ELF-1 (cell line): ENCODE measurements at regions not wholly inside any gene's neighbourhood (a gene's known extent, or its start where the extent isn't known, plus 50 kb on each side); places are given as distances from the start of the nearest gene placed in this dataset.
"Not testable (repeated sequence)": the region's sequence is repeated elsewhere in the genome, so short reads cannot be mapped to it uniquely, and the experiment has no call there.

ENCODE experiments used
- DNase-seq: peaks from one replicate; pipeline ENCODE4 v3.0.0-alpha.2; 2016; ENCODE audit warnings: low read depth, low spot score

DNA sequence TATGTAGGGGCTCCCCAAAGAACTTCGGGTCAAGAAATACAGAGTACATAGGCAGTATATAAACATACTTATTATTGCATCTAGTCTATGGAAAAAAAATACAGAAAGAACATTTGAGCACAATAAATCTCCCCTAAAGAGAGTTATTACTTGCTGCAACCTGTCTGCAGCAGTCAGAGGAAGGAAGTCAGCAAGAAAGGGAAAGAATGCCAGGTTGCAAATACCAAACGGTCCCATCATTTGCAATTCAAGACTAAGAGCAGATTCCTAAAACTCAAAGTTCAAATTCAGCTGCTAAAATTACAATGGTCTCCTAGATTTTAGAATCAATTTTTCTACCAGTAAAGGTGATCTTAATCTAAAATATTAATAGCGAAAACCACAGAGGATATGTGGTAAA is 236.2 kb upstream of the NUDT6 start:
- no peak for DNase-seq

DNA sequence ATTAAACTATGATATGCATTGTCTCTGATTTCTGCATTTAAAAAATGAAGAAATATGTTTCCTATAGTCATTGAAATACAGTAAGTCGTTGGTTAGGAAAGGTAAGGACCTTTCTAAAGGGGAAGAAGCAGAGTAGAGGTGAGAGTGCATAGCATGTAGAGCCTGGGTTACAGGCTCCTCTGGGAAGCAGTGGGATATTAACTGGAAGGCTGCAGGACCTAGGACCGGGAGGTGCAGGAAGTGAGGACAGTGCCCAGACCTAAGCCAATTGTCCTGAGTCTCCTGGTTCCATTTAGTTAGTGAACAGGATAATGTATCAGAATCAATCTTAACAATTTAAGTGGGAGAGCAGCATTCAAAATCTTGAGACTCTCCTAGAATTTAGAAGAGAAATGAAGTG is 237.1 kb upstream of the NUDT6 start:
- no peak for DNase-seq

- DNase-seq: no peak
These were observed 233.7 kb upstream of the SPRY1 start for GRCh38 chr4:123162859-123163258.

GRCh38 chr4:123163501-123163900 is 233.1 kb upstream of the SPRY1 start:
- DNase-seq: no peak

DNA sequence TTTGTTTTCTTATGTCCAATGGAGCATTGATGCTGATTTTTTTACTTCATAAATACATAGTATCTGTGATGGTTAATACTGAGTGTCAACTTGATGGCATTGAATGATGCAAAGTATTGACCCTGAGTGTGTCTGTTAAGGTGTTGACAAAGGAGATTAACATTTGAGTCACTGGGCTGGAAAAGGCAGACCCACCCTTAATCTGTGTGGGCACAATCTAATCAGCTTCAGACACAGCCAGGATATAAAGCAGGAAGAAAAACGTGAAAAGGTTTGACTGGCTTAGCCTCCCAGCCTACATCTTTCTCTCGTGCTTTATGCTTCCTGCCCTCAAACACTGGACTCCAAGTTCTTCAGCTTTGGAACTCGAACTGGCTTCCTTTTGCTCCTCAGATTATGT is 230.6 kb upstream of the SPRY1 start:
- peak; percentile 3 for DNase-seq

DNA sequence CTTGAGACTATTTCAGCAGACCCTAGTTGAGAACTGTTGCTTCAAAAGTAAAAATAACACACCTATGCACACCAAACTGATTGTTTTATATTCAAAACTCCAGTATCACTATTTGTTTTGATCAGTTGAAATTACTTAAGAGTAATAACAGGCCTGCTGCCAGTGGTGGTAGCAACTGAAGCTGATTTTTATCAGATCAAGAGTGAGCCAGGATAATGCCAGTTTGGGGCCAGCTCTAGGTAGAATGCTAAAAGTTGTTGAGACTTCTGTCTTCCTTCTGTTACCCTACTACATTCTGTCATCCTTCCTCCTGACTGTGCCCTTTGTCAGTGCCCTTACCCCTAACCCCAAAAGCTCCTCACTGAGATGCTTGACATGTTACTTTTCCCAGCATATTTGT is 228.7 kb upstream of the SPRY1 start:
- DNase-seq: no peak

DNA sequence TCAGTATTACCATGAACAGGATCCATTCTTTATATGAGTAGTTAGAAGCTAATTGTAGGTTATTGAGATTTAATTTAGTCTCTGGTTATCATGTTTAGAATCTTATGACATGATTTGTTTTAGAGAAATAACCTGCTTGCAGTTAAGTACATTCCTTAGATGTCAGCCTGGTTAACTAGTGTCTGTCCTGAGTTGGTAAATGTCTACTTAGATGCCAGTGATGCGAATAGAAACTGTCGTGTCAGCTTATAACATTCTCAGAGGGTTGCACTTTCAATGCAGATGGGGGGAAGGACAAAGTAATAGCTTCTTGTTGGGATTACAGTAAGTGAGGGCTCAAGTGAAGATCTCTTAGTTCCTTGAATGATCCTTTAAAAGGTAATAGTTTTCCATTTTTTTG is 227.8 kb upstream of the SPRY1 start:
- no peak for DNase-seq

DNA sequence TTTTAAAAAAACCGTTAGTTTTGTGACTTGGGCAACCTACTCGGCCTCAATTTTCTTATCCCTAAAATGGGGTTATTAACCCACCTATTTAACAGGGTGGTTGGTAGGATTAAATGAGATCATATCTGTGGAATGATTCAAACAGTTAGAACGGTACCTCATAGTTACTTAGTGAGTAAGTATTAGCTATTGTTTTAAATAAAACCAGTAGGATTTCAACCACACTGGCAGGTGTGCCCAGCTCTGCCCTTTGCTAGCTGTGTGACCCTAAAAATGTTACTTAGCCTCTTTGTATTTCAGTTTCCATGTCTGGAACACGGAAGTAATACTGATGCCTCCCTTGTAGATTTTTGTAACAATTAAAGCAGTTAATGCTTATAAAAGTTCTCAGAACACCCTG is 225.8 kb upstream of the SPRY1 start:
- no peak for DNase-seq

- DNase-seq: no peak
These were observed 220.0 kb upstream of the SPRY1 start for GRCh38 chr4:123176605-123177004.

DNA sequence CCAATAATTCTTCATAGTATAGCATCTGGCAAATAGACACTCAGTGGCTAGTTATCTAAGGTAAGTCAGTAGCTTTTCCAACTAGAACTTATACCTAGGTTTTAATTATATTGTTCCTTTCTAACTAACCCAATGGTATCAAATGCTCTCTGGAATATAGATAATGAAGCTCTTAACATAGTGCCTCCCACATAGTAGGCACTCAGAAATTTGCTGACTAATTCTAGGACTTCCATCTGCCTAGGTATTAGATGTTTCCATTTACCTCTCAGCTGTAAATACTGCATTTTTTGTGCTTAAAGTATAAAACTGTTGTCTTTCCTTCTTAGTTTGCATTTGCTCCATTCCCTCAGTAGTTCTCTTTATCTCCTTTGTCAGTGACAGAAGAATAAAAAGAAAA is 214.3 kb upstream of the SPRY1 start:
- no peak for DNase-seq

- no peak for DNase-seq
These were observed 213.3 kb upstream of the SPRY1 start for GRCh38 chr4:123183308-123183707.

DNA sequence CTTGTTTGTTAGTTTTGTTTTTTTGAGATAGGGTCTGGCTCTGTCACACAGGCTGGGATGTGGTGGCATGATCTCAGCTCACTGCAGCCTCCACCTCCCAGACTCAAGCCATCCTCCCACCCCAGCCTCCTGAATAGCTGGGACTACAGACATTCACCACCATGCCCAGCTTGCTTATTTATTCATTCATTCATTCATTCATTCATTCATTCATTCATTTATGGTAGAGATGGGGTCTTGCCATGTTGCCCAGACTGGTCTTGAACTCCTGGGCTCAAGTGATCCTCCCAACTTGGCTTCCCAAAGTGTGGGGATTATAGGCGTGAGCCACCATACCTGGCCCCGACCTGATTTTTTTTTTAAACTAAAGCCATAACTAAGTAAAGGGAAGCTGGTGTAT is 212.8 kb upstream of the SPRY1 start:
- DNase-seq: not testable (repeated sequence)

DNA sequence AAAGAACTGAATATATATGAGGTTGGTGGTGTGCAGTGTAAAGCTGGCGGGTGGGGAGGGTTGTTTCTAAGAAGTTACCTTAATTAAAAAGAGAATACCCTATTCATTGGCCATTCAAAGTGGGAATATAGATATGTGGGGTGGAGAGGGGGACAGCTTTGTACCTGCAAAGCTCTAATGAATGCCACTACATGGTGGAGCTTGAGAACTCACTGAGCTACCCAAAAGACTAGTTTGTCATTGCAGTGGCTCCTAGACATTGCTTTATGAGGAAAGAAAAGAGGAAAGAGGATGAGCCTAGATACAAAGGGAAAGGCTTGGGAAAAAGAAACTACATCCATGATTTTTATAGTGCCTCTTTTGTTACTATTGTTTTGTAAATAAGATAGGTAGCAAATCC is 209.9 kb upstream of the SPRY1 start:
- no peak for DNase-seq

- DNase-seq: no peak
These were observed 206.4 kb upstream of the SPRY1 start for GRCh38 chr4:123190176-123190575.

- no peak for DNase-seq
These were observed 204.9 kb upstream of the SPRY1 start for GRCh38 chr4:123191728-123192127.

DNA sequence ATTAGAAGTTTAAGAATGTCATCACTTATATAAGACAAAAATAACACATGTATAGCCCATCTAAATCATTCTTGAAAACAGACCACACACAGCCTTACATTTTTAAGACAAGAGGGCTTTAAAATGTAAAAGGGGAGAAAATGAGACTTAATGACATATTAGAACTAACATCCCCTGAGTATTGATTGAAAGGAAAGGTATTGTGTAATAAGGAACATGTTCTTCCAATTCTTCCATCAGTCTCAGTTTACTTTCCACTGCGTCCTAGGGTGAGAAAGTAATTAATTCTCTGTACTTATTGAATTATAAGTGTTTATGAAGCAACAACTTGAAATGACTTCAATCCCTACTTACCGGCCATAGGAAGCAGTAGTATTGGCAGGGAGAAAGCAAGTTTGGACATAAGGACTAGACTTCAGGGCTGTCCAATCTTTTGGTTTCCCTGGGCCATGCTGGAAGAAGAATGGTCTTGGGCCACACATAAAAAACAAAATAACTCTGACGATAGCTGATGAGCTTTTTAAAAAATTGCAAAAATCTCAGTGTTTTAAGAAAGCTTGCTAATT is 202.7 kb upstream of the SPRY1 start:
- DNase-seq: no peak

GRCh38 chr4:123198706-123199105 is 197.9 kb upstream of the SPRY1 start:
- DNase-seq: no peak

DNA sequence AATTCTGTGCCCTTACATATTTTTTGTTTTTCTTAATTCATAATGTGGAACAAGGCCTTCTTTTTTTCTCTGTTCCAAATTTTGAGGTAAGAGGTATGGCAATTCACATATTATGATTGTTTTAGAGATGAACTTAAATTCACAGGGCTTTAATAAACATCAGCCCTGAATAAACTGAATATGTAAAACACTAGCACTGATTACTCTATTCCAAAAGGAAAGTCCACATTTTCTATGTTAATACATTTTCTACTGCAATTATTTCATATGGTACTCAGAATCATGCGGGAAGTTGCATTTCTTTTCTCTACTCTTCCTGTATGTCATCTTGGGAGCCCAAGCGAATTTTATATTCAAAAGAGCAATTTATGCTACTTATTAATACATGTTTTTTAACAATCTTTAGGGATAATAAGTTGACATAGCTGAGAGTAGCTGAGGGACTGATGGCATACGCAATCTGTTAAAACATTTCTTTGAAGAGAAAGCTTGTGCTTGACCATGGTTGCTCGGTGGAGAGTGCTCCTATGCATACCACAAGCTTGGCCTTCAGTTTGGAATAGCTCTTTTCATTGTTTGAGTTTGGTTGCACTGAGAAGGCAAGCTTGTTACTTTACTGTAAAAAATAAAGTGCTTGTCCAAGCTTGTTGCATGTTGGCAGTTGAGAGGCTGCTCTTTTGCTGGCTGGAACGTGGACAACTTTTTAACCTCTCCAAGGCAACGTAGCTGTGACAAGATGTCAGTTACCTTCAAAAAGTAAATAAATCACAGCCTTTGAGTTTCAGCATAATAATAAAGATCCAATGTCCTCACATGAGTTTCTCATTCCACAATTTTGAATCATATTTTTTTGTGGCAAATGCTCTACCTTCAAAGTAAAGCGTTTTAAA is 196.3 kb upstream of the SPRY1 start:
- DNase-seq: no peak

DNA sequence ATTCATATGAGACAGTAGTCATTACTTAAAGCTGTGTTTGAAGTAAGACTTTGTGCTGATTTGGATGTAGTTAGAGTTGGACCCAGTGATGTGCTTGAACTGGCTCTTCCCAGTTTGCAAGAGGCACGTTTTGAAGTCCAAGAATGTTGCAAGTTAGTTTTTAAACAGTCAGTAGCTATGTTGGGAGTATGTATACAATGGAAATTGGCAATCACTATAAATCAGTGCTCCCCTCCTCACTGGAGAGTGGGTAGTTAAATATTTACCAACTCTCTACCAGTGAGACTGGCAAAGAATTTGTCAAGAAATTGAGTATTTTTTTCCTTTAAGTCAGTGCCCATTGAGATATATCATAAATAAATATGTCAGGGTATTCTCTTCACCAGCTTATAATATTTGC is 191.9 kb upstream of the SPRY1 start:
- no peak for DNase-seq

DNA sequence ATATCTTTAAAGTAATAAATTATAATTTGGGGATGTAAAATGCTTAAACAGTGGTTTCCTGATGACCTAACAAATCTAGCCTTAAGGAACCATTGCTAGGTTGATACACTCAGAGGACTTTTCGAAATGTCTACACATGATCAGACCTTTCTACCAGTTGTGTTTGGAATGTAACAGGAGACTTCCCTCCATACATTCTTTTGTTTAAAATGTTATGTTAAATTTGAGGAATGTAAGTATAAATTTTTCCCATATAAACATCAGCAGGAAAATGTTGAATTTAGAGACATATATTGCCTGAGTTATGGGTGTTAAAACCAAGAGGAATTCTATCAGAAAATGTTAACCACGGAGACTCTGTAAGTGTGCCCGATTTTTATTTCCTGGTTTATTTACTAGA is 190.6 kb upstream of the SPRY1 start:
- DNase-seq: no peak

GRCh38 chr4:123209436-123209835 is 187.2 kb upstream of the SPRY1 start:
- no peak for DNase-seq

DNA sequence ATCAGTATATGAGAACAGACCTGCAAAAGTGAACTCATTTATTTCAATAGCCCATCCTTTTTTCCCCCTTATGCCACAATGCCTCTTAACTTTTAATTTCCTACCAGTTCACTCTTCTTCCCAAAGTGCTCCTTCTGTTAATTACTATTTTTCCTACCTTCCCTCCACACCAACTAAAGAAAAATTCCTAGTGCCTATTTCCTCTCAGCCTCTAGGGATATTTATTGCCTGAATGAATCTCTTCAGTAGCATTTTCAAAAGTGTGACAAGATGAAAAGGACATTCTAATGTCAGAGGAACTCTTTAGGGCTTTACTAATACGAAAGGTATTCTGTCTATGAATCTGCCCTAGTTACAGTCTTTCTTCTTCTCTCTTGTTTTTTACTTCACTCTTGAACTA is 181.1 kb upstream of the SPRY1 start:
- no peak for DNase-seq

DNA sequence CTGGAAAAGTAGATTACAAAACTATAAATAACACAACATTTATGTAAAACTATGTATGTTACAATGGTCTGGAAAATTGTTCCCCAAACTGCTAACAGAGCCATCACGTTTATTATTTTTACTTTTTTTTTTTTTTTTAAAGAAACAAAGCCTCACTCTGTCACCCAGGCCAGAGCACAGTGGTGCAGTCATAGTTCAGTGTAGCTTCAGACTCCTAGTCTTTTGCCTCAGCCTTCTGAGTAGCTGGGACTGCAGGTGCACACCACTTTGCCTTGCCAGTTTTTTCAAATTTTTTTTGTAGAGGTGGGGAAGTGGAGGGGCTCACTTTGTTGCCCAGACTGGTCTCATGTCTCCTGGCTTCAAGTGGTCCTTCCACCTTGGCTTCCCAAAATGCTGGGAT is 180.1 kb upstream of the SPRY1 start:
- DNase-seq: no peak

DNA sequence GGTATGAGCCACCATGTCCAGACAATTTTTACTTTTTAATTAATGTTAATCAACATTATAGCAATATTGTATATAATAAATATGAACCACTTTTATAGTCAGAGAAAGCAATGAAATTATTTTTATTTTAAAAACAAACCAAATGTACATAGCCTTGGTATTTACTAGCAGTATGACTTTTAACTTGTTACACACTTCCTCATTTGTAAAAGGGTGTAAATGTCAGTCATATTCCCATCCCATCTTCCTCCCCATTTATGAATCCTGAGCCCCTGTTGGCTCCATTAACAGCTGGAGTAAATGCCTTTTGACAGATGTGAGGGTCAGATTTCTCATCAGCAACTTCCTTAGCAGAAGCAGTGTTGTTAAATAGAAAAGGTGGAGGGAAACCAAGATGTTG is 179.6 kb upstream of the SPRY1 start:
- no peak for DNase-seq
